ENCODE measurements at regions not wholly inside any gene's neighbourhood (a gene's known extent, or its start where the extent isn't known, plus 50 kb on each side); places are given as distances from the start of the nearest gene placed in this dataset.

- TF ChIP-seq CTCF (IDR thresholded peaks at IDR 0.05 in 4 of 5, conservative IDR thresholded peaks at IDR 0.05 in 1 of 5) = no peak
- TF ChIP-seq POLR2A (IDR thresholded peaks at IDR 0.05) = no peak
These were observed 293.4 kb upstream of the IRX1 start for GRCh38 chr5:3302228-3302627.
